Mesendoderm (in vitro differentiated cells): ENCODE measurements at regions not wholly inside any gene's neighbourhood (a gene's known extent, or its start where the extent isn't known, plus 50 kb on each side); places are given as distances from the start of the nearest gene placed in this dataset.

ENCODE experiments used
- DNase-seq: peaks from one replicate; pipeline ENCODE4 v3.0.0; 2013
- H2AK5ac ChIP-seq: 2 replicates; pipeline ENCODE4 v1.6.1; 2013; ENCODE audit warnings: low read length, inconsistent platforms
- H2BK120ac ChIP-seq: 2 replicates; pipeline ENCODE4 v1.6.1; 2013; ENCODE audit warnings: low read depth, mild to moderate bottlenecking, low read length, moderate library complexity, mixed read lengths
- H2BK15ac ChIP-seq: replicated peaks from 2 replicates; pipeline ENCODE4 v1.6.1; 2013; ENCODE audit warnings: low read depth, mild to moderate bottlenecking, moderate library complexity
- H2BK5ac ChIP-seq: 2 replicates; pipeline ENCODE4 v1.6.1; 2013; ENCODE audit warnings: low read length, inconsistent platforms
- H3K18ac ChIP-seq: 2 replicates; pipeline ENCODE4 v1.6.1; 2013; ENCODE audit warnings: mild to moderate bottlenecking, low read length, mixed read lengths
- H3K23ac ChIP-seq: one replicate; pipeline ENCODE4 v1.6.1; 2013; ENCODE audit warnings: low read length
- H3K27ac ChIP-seq: 2 replicates; pipeline ENCODE4 v1.5.1; 2013; ENCODE audit warnings: low read depth, mild to moderate bottlenecking, inconsistent platforms, low read length, moderate library complexity
- H3K27me3 ChIP-seq: 2 replicates; pipeline ENCODE4 v1.6.1; 2013; ENCODE audit warnings: low read length, control low read depth, mild to moderate bottlenecking, inconsistent platforms; ENCODE audit not compliant: insufficient read depth, poor library complexity
- H3K36me3 ChIP-seq: 2 replicates; pipeline ENCODE4 v1.6.1; 2013; ENCODE audit warnings: low read length, inconsistent platforms; ENCODE audit not compliant: control insufficient read depth, insufficient read depth
- H3K4ac ChIP-seq: one replicate; pipeline ENCODE4 v1.6.1; 2013; ENCODE audit warnings: low read depth, mild to moderate bottlenecking, low read length, moderate library complexity
- H3K4me1 ChIP-seq: 2 replicates; pipeline ENCODE4 v1.6.1; 2013; ENCODE audit warnings: low read depth, low read length, inconsistent platforms; ENCODE audit not compliant: control insufficient read depth
- H3K4me2 ChIP-seq: 2 replicates; pipeline ENCODE4 v1.6.1; 2013; ENCODE audit warnings: low read length
- H3K4me3 ChIP-seq: 2 replicates; pipeline ENCODE4 v1.5.1; 2013; ENCODE audit warnings: mild to moderate bottlenecking, low read length
- H3K56ac ChIP-seq: one replicate; pipeline ENCODE4 v1.6.1; 2013; ENCODE audit warnings: low read length
- H3K79me1 ChIP-seq: 2 replicates; pipeline ENCODE4 v1.6.1; 2013; ENCODE audit warnings: low read length, inconsistent platforms
- H3K79me2 ChIP-seq: 2 replicates; pipeline ENCODE4 v1.6.1; 2013; ENCODE audit warnings: mild to moderate bottlenecking, low read length; ENCODE audit not compliant: control insufficient read depth, insufficient read depth
- H3K9ac ChIP-seq: 2 replicates; pipeline ENCODE4 v1.6.1; 2013; ENCODE audit warnings: low read length, inconsistent platforms
- H4K5ac ChIP-seq: one replicate; pipeline ENCODE4 v1.6.1; 2013; ENCODE audit warnings: low read length
- H4K8ac ChIP-seq: one replicate; pipeline ENCODE4 v1.6.1; 2013; ENCODE audit warnings: low read depth, mild to moderate bottlenecking, control low read depth, low read length, moderate library complexity
- WGBS: extraction: QIAGEN DNeasy Blood & Tissue Kit; methylation state at CpG from one replicate; pipeline ENCODE4 v1.1.7; 2013; ENCODE audit warnings: low lambda C conversion rate, missing lambda C conversion rate; ENCODE audit not compliant: insufficient coverage; ENCODE audit errors: extremely low coverage; 5-methylcytosine and 5-hydroxymethylcytosine counted together

DNA sequence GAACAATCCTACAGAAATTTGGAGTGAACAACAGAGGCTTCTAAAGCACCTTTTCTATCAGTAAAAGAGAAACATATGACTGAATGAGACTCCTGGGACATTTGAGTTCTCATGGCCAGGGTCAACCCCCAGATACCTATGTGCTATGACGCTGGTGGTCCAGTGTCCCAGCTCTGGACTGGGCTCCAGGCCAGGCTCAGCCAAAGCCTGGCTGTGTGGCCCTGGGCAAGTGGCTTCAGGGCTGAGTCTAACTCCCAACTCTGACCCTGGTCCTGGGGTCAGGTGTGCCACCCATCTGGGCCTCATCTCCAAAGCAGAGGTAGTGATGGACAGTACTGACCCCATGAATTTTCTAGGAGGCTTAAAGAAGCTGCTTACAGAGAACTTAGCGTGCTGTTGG is 147.8 kb downstream of the FBLN2 start:
- Histone ChIP-seq H3K27me3 (no peaks in the 10 kb centered on the region), H3K4me1 (no peaks in the 10 kb centered on the region), H3K9ac (no peak overlapping the region), H2BK120ac (no peak overlapping the region), H3K4ac (no peak overlapping the region), H3K36me3 (no peaks in the 10 kb centered on the region), H2BK15ac (no peak overlapping the region), H3K56ac (no peak overlapping the region), H4K5ac (no peak overlapping the region), H3K23ac (no peak overlapping the region), H2AK5ac (no peak overlapping the region), H4K8ac (no peak overlapping the region), H3K4me3 (no peak overlapping the region), H3K79me1 (no peaks in the 10 kb centered on the region), H2BK5ac (no peak overlapping the region), H3K4me2 (no peak overlapping the region), H3K27ac (no peak overlapping the region), H3K18ac (no peak overlapping the region), H3K79me2 (no peaks in the 10 kb centered on the region)
- WGBS, result no CpG with 5 or more reads among the region's 2 CpGs
- no peak for DNase-seq

DNA sequence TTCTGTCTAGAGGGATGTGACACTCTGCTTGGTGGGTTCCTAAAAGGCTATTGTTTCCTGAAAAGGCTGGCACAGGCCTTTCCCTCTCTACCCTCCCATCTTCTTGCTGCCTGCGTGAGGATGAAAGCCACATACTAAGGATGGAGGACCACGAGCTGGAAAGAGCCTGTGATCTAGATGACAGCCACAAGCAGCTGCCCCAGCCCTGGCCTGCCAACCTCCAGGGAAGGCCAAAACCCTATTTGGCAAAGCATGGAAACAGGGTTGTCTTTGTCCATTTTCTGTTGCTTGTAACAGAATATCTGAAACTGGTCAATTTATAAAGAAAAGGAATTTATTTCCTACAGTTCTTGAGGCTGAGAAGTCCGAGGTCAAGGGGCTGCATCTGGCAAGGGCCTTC is 144.5 kb downstream of the FBLN2 start:
- H4K5ac ChIP-seq, result no peak overlapping the region
- DNase-seq, result no peak
- H2AK5ac ChIP-seq, result no peak overlapping the region
- no peak overlapping the region for H3K56ac ChIP-seq
- H2BK15ac ChIP-seq, result no peak overlapping the region
- H3K9ac ChIP-seq, result no peak overlapping the region
- no peak overlapping the region for H4K8ac ChIP-seq
- no peak overlapping the region for H3K18ac ChIP-seq
- no peak overlapping the region for H3K4me3 ChIP-seq
- H3K4ac ChIP-seq, result no peak overlapping the region
- H3K36me3 ChIP-seq, result no peaks in the 10 kb centered on the region
- H3K23ac ChIP-seq, result no peak overlapping the region
- WGBS, result no CpG with 5 or more reads among the region's 3 CpGs
- no peak overlapping the region for H3K4me2 ChIP-seq
- H3K4me1 ChIP-seq, result no peaks in the 10 kb centered on the region
- H2BK120ac ChIP-seq, result no peak overlapping the region
- no peaks in the 10 kb centered on the region for H3K27me3 ChIP-seq
- no peak overlapping the region for H2BK5ac ChIP-seq
- H3K27ac ChIP-seq, result no peak overlapping the region
- H3K79me2 ChIP-seq, result no peaks in the 10 kb centered on the region
- no peaks in the 10 kb centered on the region for H3K79me1 ChIP-seq

DNA sequence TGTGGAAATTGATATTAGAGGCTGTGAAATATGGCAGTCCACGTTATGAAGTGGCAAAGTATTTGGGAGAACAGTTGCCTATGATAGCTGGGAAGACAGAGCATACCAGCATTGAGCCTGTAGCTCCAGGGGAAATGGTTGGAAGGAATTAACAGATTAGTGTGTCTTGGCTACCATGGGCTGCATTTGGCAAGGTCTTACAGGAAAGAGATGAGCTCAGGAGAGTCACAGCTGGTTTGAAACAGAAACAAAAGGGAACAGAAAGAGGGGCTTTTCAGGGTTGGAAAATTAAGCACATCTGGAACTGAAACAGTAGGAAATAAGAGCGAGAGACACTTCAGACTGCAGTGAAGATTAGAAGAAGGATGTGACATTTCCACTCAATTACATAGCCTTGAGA is 141.7 kb downstream of the FBLN2 start:
- Histone ChIP-seq H3K4me2 (no peak overlapping the region), H3K23ac (no peak overlapping the region), H3K27me3 (no peaks in the 10 kb centered on the region), H2BK120ac (no peak overlapping the region), H3K56ac (no peak overlapping the region), H2BK5ac (no peak overlapping the region), H3K18ac (no peak overlapping the region), H3K36me3 (no peaks in the 10 kb centered on the region), H3K27ac (no peak overlapping the region), H4K8ac (no peak overlapping the region), H2AK5ac (no peak overlapping the region), H3K4ac (no peak overlapping the region), H3K4me1 (no peaks in the 10 kb centered on the region), H3K9ac (no peak overlapping the region), H2BK15ac (no peak overlapping the region), H3K4me3 (no peak overlapping the region), H3K79me2 (no peaks in the 10 kb centered on the region), H4K5ac (no peak overlapping the region), H3K79me1 (no peaks in the 10 kb centered on the region)
- no peak for DNase-seq
- no CpG with 5 or more reads among the region's 2 CpGs for WGBS

DNA sequence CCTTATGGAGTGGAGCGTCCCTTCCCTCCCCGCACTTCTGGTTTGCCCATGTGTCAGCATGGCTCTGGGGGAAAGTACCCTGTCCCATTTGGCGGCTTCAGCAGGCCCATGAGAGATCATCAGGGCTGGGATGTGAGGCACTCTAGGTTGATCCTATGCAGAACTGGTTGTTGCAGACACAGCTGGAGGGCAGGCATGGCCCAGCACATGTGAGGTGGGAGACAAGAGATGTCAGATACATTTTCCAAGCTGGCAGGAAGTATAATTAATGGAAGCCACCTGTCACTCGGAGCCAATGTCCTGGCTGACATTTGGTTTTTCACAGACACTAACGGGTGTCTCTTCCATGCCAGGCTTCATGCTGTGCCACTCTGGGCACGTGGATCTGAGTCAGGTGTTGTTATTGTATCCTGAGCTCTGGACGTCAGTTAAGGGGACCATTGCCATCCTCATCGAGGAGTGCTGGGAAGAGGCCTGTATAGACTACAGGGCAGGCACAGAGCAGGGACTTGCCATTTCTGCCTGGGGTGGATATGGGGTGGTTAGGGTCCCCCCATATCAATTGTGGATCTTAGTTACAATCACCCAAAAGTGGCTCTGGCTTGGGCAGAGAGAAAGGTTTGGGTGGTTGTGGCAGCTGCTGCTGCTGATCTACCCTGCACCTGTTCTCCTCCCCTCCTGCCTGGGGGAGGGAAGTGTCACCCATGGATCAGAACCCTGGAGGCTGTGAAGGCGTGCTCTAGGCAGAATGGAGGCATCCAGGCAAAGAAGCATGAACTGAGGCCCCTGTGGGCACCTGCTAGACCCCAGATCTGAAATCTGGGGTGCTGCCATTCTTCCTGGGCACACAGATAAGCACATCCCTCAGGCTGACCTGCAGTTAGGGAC is 140.7 kb downstream of the FBLN2 start:
- Histone ChIP-seq H3K79me1 (no peaks in the 10 kb centered on the region), H3K9ac (no peak overlapping the region), H3K56ac (no peak overlapping the region), H3K23ac (no peak overlapping the region), H3K79me2 (no peaks in the 10 kb centered on the region), H3K4ac (no peak overlapping the region), H4K8ac (no peak overlapping the region), H3K4me3 (no peak overlapping the region), H2BK120ac (no peak overlapping the region), H2AK5ac (no peak overlapping the region), H3K18ac (no peak overlapping the region), H3K27ac (no peak overlapping the region), H2BK5ac (no peak overlapping the region), H3K27me3 (no peaks in the 10 kb centered on the region), H3K4me2 (no peak overlapping the region), H3K36me3 (no peaks in the 10 kb centered on the region), H4K5ac (no peak overlapping the region), H2BK15ac (no peak overlapping the region), H3K4me1 (no peaks in the 10 kb centered on the region)
- no peak for DNase-seq
- no CpG with 5 or more reads among the region's 9 CpGs for WGBS

DNA sequence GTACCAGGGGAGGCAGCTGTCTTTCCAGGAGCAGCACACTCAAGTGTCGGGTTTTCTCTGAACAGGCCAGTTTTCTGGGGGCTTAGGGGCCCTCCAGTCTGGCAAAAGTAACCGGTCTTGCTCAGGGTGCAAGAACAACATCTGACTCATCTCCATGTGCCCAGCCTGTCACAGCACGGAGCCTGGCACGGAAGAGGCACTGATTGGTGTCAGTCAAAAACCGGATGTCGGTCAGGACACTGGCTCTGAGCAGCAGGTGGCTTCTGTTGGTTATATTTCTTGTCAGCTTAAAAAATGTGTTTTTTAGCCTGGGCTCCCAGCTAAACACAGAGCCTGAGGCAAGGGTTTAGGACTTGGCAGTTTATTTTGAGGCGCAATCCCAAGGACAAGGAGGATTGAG is 139.9 kb downstream of the FBLN2 start:
- H2BK5ac ChIP-seq, result no peak overlapping the region
- H3K79me2 ChIP-seq, result no peaks in the 10 kb centered on the region
- H3K4me3 ChIP-seq, result no peak overlapping the region
- no peaks in the 10 kb centered on the region for H3K4me1 ChIP-seq
- H2BK15ac ChIP-seq, result no peak overlapping the region
- H2AK5ac ChIP-seq, result no peak overlapping the region
- H3K4me2 ChIP-seq, result no peak overlapping the region
- no peak overlapping the region for H3K18ac ChIP-seq
- H2BK120ac ChIP-seq, result no peak overlapping the region
- H3K4ac ChIP-seq, result no peak overlapping the region
- no peak overlapping the region for H3K27ac ChIP-seq
- DNase-seq, result no peak
- H3K23ac ChIP-seq, result no peak overlapping the region
- H3K36me3 ChIP-seq, result no peaks in the 10 kb centered on the region
- no peak overlapping the region for H3K9ac ChIP-seq
- WGBS, result no CpG with 5 or more reads among the region's 7 CpGs
- no peaks in the 10 kb centered on the region for H3K27me3 ChIP-seq
- no peak overlapping the region for H3K56ac ChIP-seq
- no peaks in the 10 kb centered on the region for H3K79me1 ChIP-seq
- H4K8ac ChIP-seq, result no peak overlapping the region
- no peak overlapping the region for H4K5ac ChIP-seq

DNA sequence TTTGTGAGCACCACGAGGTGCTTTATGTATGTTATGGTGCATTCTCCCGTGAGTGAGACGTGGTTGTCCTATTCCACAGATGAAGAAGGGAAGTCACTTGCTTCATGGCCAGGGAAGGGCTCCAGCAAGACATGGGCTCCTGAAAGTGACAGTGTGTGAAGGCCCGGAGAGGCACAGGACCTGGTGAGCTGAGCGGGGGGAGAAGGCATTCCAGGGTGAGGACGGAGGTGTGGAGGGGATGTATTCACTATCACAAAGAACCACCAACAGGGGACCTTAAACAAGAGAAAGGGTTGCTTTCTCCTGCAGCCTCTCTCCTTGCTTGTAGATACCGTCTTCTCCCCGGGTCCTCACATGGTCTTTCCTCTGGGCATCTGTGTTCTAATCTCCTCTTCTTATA is 139.1 kb downstream of the FBLN2 start:
- no peak overlapping the region for H3K4me2 ChIP-seq
- H4K8ac ChIP-seq, result no peak overlapping the region
- no peak overlapping the region for H3K9ac ChIP-seq
- H4K5ac ChIP-seq, result no peak overlapping the region
- H2AK5ac ChIP-seq, result no peak overlapping the region
- WGBS, result no CpG with 5 or more reads among the region's 8 CpGs
- no peak overlapping the region for H3K23ac ChIP-seq
- H2BK15ac ChIP-seq, result no peak overlapping the region
- no peak overlapping the region for H3K4ac ChIP-seq
- H3K27me3 ChIP-seq, result no peaks in the 10 kb centered on the region
- DNase-seq, result peak; percentile 11
- H3K27ac ChIP-seq, result no peak overlapping the region
- H2BK120ac ChIP-seq, result no peak overlapping the region
- H3K79me1 ChIP-seq, result no peaks in the 10 kb centered on the region
- no peak overlapping the region for H2BK5ac ChIP-seq
- no peak overlapping the region for H3K18ac ChIP-seq
- H3K56ac ChIP-seq, result no peak overlapping the region
- H3K4me1 ChIP-seq, result no peaks in the 10 kb centered on the region
- no peaks in the 10 kb centered on the region for H3K36me3 ChIP-seq
- H3K4me3 ChIP-seq, result no peak overlapping the region
- no peaks in the 10 kb centered on the region for H3K79me2 ChIP-seq
